ENCODE measurements at regions not wholly inside any gene's neighbourhood (a gene's known extent, or its start where the extent isn't known, plus 50 kb on each side); places are given as distances from the start of the nearest gene placed in this dataset.

DNA sequence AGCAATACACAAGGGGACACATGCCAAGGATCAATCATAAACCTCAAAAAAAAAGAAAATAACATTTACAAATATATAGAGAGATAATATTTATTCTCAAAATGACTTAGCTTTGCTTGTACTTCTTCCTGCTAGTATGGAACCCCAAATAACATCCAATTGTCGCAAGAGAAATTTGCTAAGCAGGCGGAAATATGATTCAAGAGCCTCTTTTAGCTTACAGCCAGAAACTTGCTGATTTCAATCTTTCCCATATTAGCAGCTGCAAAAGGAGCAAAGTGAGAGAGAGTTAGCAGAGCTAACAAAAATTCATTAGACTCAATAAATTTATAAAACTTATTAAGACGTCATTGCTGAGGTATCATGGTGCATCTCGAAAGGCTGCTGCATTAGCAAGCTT is 294.9 kb downstream of the FSIP2 start:
- H3K9me3 ChIP-seq: no peaks in the 10 kb centered on the region
- TF ChIP-seq POLR2AphosphoS5 (IDR thresholded peaks at IDR 0.05): no peak
- no peak for TF ChIP-seq POLR2A (IDR thresholded peaks at IDR 0.05)
- TF ChIP-seq, protein P1, sequence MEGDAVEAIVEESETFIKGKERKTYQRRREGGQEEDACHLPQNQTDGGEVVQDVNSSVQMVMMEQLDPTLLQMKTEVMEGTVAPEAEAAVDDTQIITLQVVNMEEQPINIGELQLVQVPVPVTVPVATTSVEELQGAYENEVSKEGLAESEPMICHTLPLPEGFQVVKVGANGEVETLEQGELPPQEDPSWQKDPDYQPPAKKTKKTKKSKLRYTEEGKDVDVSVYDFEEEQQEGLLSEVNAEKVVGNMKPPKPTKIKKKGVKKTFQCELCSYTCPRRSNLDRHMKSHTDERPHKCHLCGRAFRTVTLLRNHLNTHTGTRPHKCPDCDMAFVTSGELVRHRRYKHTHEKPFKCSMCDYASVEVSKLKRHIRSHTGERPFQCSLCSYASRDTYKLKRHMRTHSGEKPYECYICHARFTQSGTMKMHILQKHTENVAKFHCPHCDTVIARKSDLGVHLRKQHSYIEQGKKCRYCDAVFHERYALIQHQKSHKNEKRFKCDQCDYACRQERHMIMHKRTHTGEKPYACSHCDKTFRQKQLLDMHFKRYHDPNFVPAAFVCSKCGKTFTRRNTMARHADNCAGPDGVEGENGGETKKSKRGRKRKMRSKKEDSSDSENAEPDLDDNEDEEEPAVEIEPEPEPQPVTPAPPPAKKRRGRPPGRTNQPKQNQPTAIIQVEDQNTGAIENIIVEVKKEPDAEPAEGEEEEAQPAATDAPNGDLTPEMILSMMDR (IDR thresholded peaks at IDR 0.05): no peak
- H3K27me3 ChIP-seq (replicated peaks; ENCODE audit: insufficient read depth): no peaks in the 10 kb centered on the region
- no peak overlapping the region for H3K27ac ChIP-seq
- intact Hi-C loops (cut with DNase I): no loop called here
- no peak overlapping the region for H3K4me3 ChIP-seq
- DNase-seq (ENCODE audit: low spot score): no peak
- no peaks in the 10 kb centered on the region for H3K36me3 ChIP-seq
- WGBS: 93% methylated on average over 4 of the region's 4 CpGs
- H3K4me1 ChIP-seq (replicated peaks): no peaks in the 10 kb centered on the region

GRCh38 chr2:186036862-186037449 is 298.4 kb downstream of the FSIP2 start:
- Histone ChIP-seq H3K4me1 (replicated peaks) (no peaks in the 10 kb centered on the region), H3K9me3 (no peaks in the 10 kb centered on the region), H3K27ac (no peak overlapping the region), H3K4me3 (no peak overlapping the region), H3K36me3 (no peaks in the 10 kb centered on the region), H3K27me3 (replicated peaks; ENCODE audit: insufficient read depth) (no peaks in the 10 kb centered on the region)
- TF ChIP-seq POLR2AphosphoS5 (IDR thresholded peaks at IDR 0.05): no peak
- no peak for TF ChIP-seq POLR2A (IDR thresholded peaks at IDR 0.05)
- DNase-seq (ENCODE audit: low spot score): no peak
- intact Hi-C loops (cut with DNase I): no loop called here
- WGBS: 66% methylated on average over 2 of the region's 2 CpGs

- DNase-seq (ENCODE audit: low spot score): no peak
- Histone ChIP-seq H3K27me3 (replicated peaks; ENCODE audit: insufficient read depth) (no peaks in the 10 kb centered on the region), H3K4me3 (no peak overlapping the region), H3K36me3 (no peaks in the 10 kb centered on the region), H3K9me3 (no peaks in the 10 kb centered on the region), H3K27ac (no peak overlapping the region), H3K4me1 (replicated peaks) (no peaks in the 10 kb centered on the region)
- TF ChIP-seq POLR2A (IDR thresholded peaks at IDR 0.05) (no peak), POLR2AphosphoS5 (IDR thresholded peaks at IDR 0.05) (no peak)
- TF ChIP-seq, protein P1 (IDR thresholded peaks at IDR 0.05): no peak
- intact Hi-C loops (cut with DNase I): no loop called here
- WGBS: 82% methylated on average over 5 of the region's 5 CpGs
These were observed 303.8 kb downstream of the FSIP2 start for GRCh38 chr2:186042207-186043028.

DNA sequence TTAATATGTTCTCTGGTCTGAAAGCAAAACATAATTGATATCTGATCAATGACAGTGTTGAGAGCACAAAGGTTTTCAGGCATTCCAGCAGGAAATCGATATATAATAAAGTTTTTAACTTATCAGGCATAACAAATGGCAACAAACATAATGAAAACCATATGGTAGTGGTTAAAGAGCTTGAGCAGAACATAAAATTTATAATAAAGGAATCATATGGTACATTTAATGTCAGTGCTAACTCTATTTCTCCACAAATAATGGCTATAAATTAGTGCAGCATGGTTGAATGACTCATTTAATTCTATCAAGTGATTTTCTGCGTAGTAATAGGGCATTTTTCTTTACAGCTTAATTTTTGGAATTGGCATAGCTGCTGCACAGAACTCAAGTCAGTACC is 306.2 kb downstream of the FSIP2 start:
- no peak overlapping the region for H3K4me3 ChIP-seq
- H3K27ac ChIP-seq: no peak overlapping the region
- no peaks in the 10 kb centered on the region for H3K36me3 ChIP-seq
- H3K9me3 ChIP-seq: no peaks in the 10 kb centered on the region
- WGBS: 82% methylated on average over 2 of the region's 2 CpGs
- no peak for DNase-seq (ENCODE audit: low spot score)
- no peaks in the 10 kb centered on the region for H3K27me3 ChIP-seq (replicated peaks; ENCODE audit: insufficient read depth)
- no peak for TF ChIP-seq POLR2AphosphoS5 (IDR thresholded peaks at IDR 0.05)
- TF ChIP-seq, protein P1 (IDR thresholded peaks at IDR 0.05): no peak
- intact Hi-C loops (cut with DNase I): no loop called here
- no peaks in the 10 kb centered on the region for H3K4me1 ChIP-seq (replicated peaks)

- Histone ChIP-seq H3K36me3 (no peaks in the 10 kb centered on the region), H3K9me3 (no peaks in the 10 kb centered on the region), H3K27me3 (replicated peaks; ENCODE audit: insufficient read depth) (no peaks in the 10 kb centered on the region), H3K4me1 (replicated peaks) (no peaks in the 10 kb centered on the region), H3K27ac (no peak overlapping the region), H3K4me3 (no peak overlapping the region)
- intact Hi-C loops (cut with DNase I): no loop called here
- 93% methylated on average over 1 of the region's 1 CpG for WGBS
- no peak for DNase-seq (ENCODE audit: low spot score)
- no peak for TF ChIP-seq POLR2A (IDR thresholded peaks at IDR 0.05)
- TF ChIP-seq, protein P1 (IDR thresholded peaks at IDR 0.05): no peak
These were observed 314.3 kb downstream of the FSIP2 start for GRCh38 chr2:186052930-186053329.

Data from prostate gland (tissue), 2 donors.